Suprapubic skin (tissue), 4 donors: ENCODE measurements at regions not wholly inside any gene's neighbourhood (a gene's known extent, or its start where the extent isn't known, plus 50 kb on each side); places are given as distances from the start of the nearest gene placed in this dataset.

Experiments
- CTCF ChIP-seq, 2 donors: fragments of 200-600 bp in 1 of 2; fragments of 450-650 bp in 1 of 2; sonication (generic) in 1 of 2; IDR thresholded peaks; one replicate each; pipeline ENCODE4 v1.5.1; 2016 to 2019; ENCODE audit warnings: antibody characterized with exemption in 2 of 2, mild to moderate bottlenecking in 1 of 2, moderate library complexity in 1 of 2
- EP300 ChIP-seq: sonication (generic); formaldehyde crosslinking; IDR thresholded peaks from one replicate; pipeline ENCODE4 v1.6.1; 2017; ENCODE audit warnings: antibody characterized with exemption
- POLR2A ChIP-seq, 2 donors: fragments of 450-650 bp; IDR thresholded peaks; one replicate each; pipeline ENCODE4 v1.6.1; 2017; ENCODE audit warnings: antibody characterized with exemption in 2 of 2, mild to moderate bottlenecking in 2 of 2, moderate library complexity in 2 of 2
- POLR2AphosphoS5 ChIP-seq, 3 donors: sonication (generic); formaldehyde crosslinking; IDR thresholded peaks; one replicate each; pipeline ENCODE4 v1.6.1; 2017; ENCODE audit warnings: antibody characterized with exemption in 3 of 3

DNA sequence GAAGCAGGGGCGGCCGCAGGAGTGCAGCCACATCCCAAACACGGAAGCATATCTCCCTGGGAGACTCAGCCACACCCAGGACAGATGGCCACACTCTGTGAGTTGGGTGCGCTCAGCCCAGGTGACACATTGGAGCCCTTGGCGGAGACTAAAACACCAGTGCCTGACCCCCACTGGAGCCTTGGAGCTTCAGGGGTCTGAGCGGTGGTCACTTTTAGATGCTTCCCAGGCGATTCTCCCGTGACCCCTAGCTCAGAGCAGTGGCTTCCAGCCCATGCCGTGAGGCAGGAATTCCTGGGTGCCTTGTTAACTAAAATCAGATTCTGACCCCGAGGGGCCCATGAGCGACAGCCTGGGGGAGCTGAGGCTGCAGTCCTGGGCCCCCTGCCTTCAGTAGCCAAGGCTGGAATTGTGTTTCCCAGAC, 54.5 kb downstream of the PLXNA1 start:
- TF ChIP-seq POLR2A (IDR thresholded peaks at IDR 0.05): no peak
- TF ChIP-seq CTCF (IDR thresholded peaks at IDR 0.05): no peak
- TF ChIP-seq EP300: no peak
- TF ChIP-seq POLR2AphosphoS5 (IDR thresholded peaks at IDR 0.05): no peak
